CD4-positive, alpha-beta memory T cell (primary cell): ENCODE measurements at regions not wholly inside any gene's neighbourhood (a gene's known extent, or its start where the extent isn't known, plus 50 kb on each side); places are given as distances from the start of the nearest gene placed in this dataset.

Experiments used
- CTCF ChIA-PET: fragments of 350-600 bp; sonication (Branson Sonifier 250); formaldehyde crosslinking; loops from one replicate; lab custom pipeline; 2021; ENCODE audit warnings: inconsistent platforms; ENCODE audit not compliant: partially characterized antibody; lab: Charles Lee
- POLR2A ChIA-PET: fragments of 350-600 bp; sonication (Branson Sonifier 250); formaldehyde crosslinking; loops from one replicate; lab custom pipeline; 2021; ENCODE audit not compliant: partially characterized antibody; lab: Charles Lee
- DNase-seq, 5 donors: peaks; one replicate each; pipeline versions ENCODE4 v3.0.0 to v3.0.0-alpha.2; 2020 to 2022; ENCODE audit warnings: mixed read lengths in 1 of 5
- H3K27ac ChIP-seq: one replicate; pipeline ENCODE4 v1.7.0; 2013; ENCODE audit warnings: low read depth, low read length
- H3K27me3 ChIP-seq: 2 replicates; pipeline ENCODE4 v1.7.0; 2013; ENCODE audit warnings: mild to moderate bottlenecking, low read length, moderate library complexity; ENCODE audit not compliant: insufficient read depth
- H3K36me3 ChIP-seq: 2 replicates; pipeline ENCODE4 v1.7.0; 2013; ENCODE audit warnings: mild to moderate bottlenecking, low read length, moderate library complexity; ENCODE audit not compliant: insufficient read depth
- H3K4me1 ChIP-seq: 2 replicates; pipeline ENCODE4 v1.7.0; 2013; ENCODE audit warnings: mild to moderate bottlenecking, low read length, moderate library complexity; ENCODE audit not compliant: insufficient read depth
- H3K4me3 ChIP-seq, 2 donors: one replicate each; pipeline ENCODE4 v1.7.0; 2013; ENCODE audit warnings: low read length in 2 of 2, mild to moderate bottlenecking in 1 of 2
- H3K9me3 ChIP-seq, 2 donors: one replicate each; pipeline ENCODE4 v1.7.0; 2013; ENCODE audit warnings: low read length in 2 of 2, control low read depth in 1 of 2; ENCODE audit not compliant: control insufficient read depth in 1 of 2
- H3K27ac Mint-ChIP-seq, 7 donors: one replicate each; pipeline ENCODE4 v1.8.0; 2020 to 2021; ENCODE audit warnings: mixed read lengths in 7 of 7, mild to moderate bottlenecking in 6 of 7, inconsistent platforms in 3 of 7, moderate library complexity in 3 of 7
- H3K27me3 Mint-ChIP-seq, 2 donors: one replicate each; pipeline ENCODE4 v1.8.0; 2020 to 2021; ENCODE audit warnings: mixed read lengths in 2 of 2
- H3K36me3 Mint-ChIP-seq, 2 donors: one replicate each; pipeline ENCODE4 v1.8.0; 2020 to 2021; ENCODE audit warnings: mixed read lengths in 2 of 2, inconsistent platforms in 1 of 2, mild to moderate bottlenecking in 1 of 2
- H3K4me1 Mint-ChIP-seq, 4 donors: one replicate each; pipeline ENCODE4 v1.8.0; 2020 to 2021; ENCODE audit warnings: mixed read lengths in 4 of 4, mild to moderate bottlenecking in 1 of 4
- H3K4me3 Mint-ChIP-seq, 8 donors: one replicate each; pipeline ENCODE4 v1.8.0; 2020 to 2021; ENCODE audit warnings: mixed read lengths in 8 of 8, mild to moderate bottlenecking in 7 of 8, moderate library complexity in 6 of 8, inconsistent platforms in 3 of 8
- H3K9me3 Mint-ChIP-seq, 8 donors: one replicate each; pipeline ENCODE4 v1.8.0; 2020 to 2021; ENCODE audit warnings: mixed read lengths in 8 of 8, mild to moderate bottlenecking in 5 of 8, inconsistent platforms in 3 of 8, moderate library complexity in 1 of 8
- intact Hi-C: fragments of 100-400 bp; cut with micrococcal nuclease; formaldehyde crosslinking; loops from one replicate; pipeline ENCODE4 v1.15.1; 2023

DNA sequence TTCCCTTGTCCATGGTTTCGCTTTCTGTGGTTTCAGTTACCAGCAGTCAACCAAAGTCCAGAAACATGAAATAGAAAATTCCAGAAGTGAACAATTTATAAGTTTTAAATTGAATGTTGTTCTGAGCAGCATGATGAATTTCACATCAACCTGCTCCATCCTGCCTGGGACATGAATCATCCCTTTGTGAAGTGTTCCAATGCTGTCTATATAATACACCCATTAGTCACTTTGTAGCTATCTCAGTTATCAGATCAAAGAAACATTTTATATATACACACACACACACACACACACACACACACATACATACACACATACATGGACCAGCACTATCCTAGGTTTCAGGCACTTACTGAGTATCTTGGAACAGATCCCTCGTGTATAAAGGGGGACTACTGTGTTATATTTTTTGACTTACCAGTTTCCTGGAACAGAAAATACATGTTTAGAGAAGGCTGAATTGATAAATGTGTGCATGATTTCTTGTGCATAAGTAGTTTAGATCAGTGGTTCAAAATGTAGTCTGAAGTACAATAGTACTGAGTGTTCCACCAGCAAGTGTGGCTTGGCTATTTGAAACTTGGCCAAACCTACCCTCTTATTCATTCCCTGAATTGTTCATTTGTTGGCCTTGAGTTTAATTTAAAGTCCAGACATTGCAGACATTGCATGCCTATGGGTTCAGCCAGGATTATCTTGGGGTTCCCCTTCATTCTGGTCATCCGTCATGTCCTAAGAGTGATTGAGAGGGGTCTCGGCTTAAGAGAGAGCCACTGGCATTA, 510.0 kb downstream of the GADD45G start:
- Histone ChIP-seq H3K4me3 (no peak overlapping the region), H3K27ac (no peak overlapping the region), H3K27me3 (no peaks in the 10 kb centered on the region), H3K36me3 (no peaks in the 10 kb centered on the region), H3K9me3 (no peaks in the 10 kb centered on the region), H3K4me1 (no peaks in the 10 kb centered on the region)
- H3K4me1 Mint-ChIP-seq: no peaks in the 10 kb centered on the region
- H3K9me3 Mint-ChIP-seq: peaks cover 2 to 4% (median 3%) of the 10 kb centered on the region in 8 donors
- no peak overlapping the region for H3K27ac Mint-ChIP-seq
- CTCF ChIA-PET: no interaction called here
- peaks cover 0 to 6% of the 10 kb centered on the region in 2 donors for H3K27me3 Mint-ChIP-seq
- DNase-seq: no peak
- POLR2A ChIA-PET: no interaction called here
- no peak overlapping the region for H3K4me3 Mint-ChIP-seq
- intact Hi-C loops: no loop called here
- H3K36me3 Mint-ChIP-seq: peaks cover 0 to 3% of the 10 kb centered on the region in 2 donors

GRCh38 chr9:90121762-90122161, 517.0 kb downstream of the GADD45G start:
- H3K27ac Mint-ChIP-seq: no peak overlapping the region
- peaks cover 5 to 6% of the 10 kb centered on the region in 2 donors for H3K27me3 Mint-ChIP-seq
- Histone ChIP-seq H3K9me3 (no peaks in the 10 kb centered on the region), H3K36me3 (no peaks in the 10 kb centered on the region), H3K4me3 (no peak overlapping the region), H3K27ac (no peak overlapping the region), H3K27me3 (no peaks in the 10 kb centered on the region), H3K4me1 (no peaks in the 10 kb centered on the region)
- no peaks in the 10 kb centered on the region for H3K36me3 Mint-ChIP-seq
- no peak overlapping the region for H3K4me3 Mint-ChIP-seq
- no peak for DNase-seq
- CTCF ChIA-PET: interaction anchor here (1.8 kb wide), 1 partner anchor 10 kb away, joined by 6 read pairs; no protein-coding TSS in a partner anchor
- POLR2A ChIA-PET: no interaction called here
- H3K4me1 Mint-ChIP-seq: no peaks in the 10 kb centered on the region
- intact Hi-C loops: no loop called here
- H3K9me3 Mint-ChIP-seq: peaks cover 0 to 17% (median 11%) of the 10 kb centered on the region in 8 donors

GRCh38 chr9:90124961-90125360, 517.7 kb downstream of the DIRAS2 start:
- Mint-ChIP-seq H3K9me3 (peaks cover 0 to 17% (median 11%) of the 10 kb centered on the region in 8 donors), H3K27ac (no peak overlapping the region), H3K4me1 (no peaks in the 10 kb centered on the region), H3K36me3 (no peaks in the 10 kb centered on the region), H3K27me3 (peaks cover 8 to 17% of the 10 kb centered on the region in 2 donors), H3K4me3 (no peak overlapping the region)
- no peaks in the 10 kb centered on the region for H3K36me3 ChIP-seq
- no peak overlapping the region for H3K27ac ChIP-seq
- no peaks in the 10 kb centered on the region for H3K4me1 ChIP-seq
- no peak for DNase-seq
- CTCF ChIA-PET: no interaction called here
- no peaks in the 10 kb centered on the region for H3K9me3 ChIP-seq
- POLR2A ChIA-PET: no interaction called here
- intact Hi-C loops: no loop called here
- H3K4me3 ChIP-seq: no peak overlapping the region
- no peaks in the 10 kb centered on the region for H3K27me3 ChIP-seq

GRCh38 chr9:90127923-90128322, 514.7 kb downstream of the DIRAS2 start:
- H3K36me3 Mint-ChIP-seq: no peaks in the 10 kb centered on the region
- no peak for DNase-seq
- no peak overlapping the region for H3K4me3 Mint-ChIP-seq
- peaks cover 11 to 17% of the 10 kb centered on the region in 2 donors for H3K27me3 Mint-ChIP-seq
- Histone ChIP-seq H3K36me3 (no peaks in the 10 kb centered on the region), H3K4me3 (no peak overlapping the region), H3K4me1 (no peaks in the 10 kb centered on the region), H3K27me3 (no peaks in the 10 kb centered on the region), H3K27ac (no peak overlapping the region), H3K9me3 (no peaks in the 10 kb centered on the region)
- H3K27ac Mint-ChIP-seq: no peak overlapping the region
- intact Hi-C loops: no loop called here
- CTCF ChIA-PET: no interaction called here
- H3K4me1 Mint-ChIP-seq: no peaks in the 10 kb centered on the region
- POLR2A ChIA-PET: no interaction called here
- peaks cover 0 to 16% (median 11%) of the 10 kb centered on the region in 8 donors for H3K9me3 Mint-ChIP-seq

GRCh38 chr9:90128587-90129190, 513.9 kb downstream of the DIRAS2 start:
- Mint-ChIP-seq H3K4me1 (no peaks in the 10 kb centered on the region), H3K9me3 (peaks cover 0 to 8% (median 4%) of the 10 kb centered on the region in 8 donors), H3K36me3 (no peaks in the 10 kb centered on the region), H3K27ac (peak overlapping the region in 1 of 7 donors; percentile 58), H3K27me3 (peaks cover 10 to 17% of the 10 kb centered on the region in 2 donors), H3K4me3 (no peak overlapping the region)
- no peak for DNase-seq
- intact Hi-C loops: no loop called here
- Histone ChIP-seq H3K4me1 (no peaks in the 10 kb centered on the region), H3K27ac (no peak overlapping the region), H3K36me3 (no peaks in the 10 kb centered on the region), H3K9me3 (no peaks in the 10 kb centered on the region), H3K4me3 (no peak overlapping the region), H3K27me3 (no peaks in the 10 kb centered on the region)
- ChIA-PET POLR2A (no interaction called here), CTCF (no interaction called here)

DNA sequence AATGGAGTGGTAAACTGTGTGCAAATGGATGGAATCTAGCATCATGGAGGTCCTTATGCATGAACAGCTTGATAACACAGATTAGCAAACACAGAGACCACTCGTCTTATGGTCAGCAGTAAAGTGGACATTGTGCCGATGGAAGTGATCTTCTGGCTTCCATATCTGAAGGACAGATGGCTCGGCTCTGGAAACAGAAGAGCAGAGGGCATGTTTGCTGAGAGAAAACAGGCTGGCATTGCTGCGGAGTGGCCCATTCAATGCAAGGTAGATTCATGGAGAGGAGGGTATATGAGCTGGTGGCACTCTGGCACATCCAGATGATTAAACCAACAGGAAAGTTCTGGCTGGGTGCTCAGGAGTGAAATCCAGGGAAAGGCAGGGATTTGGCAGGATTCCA, 513.2 kb downstream of the DIRAS2 start:
- Histone ChIP-seq H3K4me1 (no peaks in the 10 kb centered on the region), H3K4me3 (no peak overlapping the region), H3K36me3 (no peaks in the 10 kb centered on the region), H3K27me3 (no peaks in the 10 kb centered on the region), H3K9me3 (no peaks in the 10 kb centered on the region), H3K27ac (no peak overlapping the region)
- POLR2A ChIA-PET: no interaction called here
- CTCF ChIA-PET: no interaction called here
- no peak overlapping the region for H3K27ac Mint-ChIP-seq
- DNase-seq: no peak
- H3K4me1 Mint-ChIP-seq: no peaks in the 10 kb centered on the region
- H3K4me3 Mint-ChIP-seq: no peak overlapping the region
- intact Hi-C loops: no loop called here
- H3K9me3 Mint-ChIP-seq: peaks cover 0 to 4% (median 0%) of the 10 kb centered on the region in 8 donors
- peaks cover 11 to 16% of the 10 kb centered on the region in 2 donors for H3K27me3 Mint-ChIP-seq
- H3K36me3 Mint-ChIP-seq: no peaks in the 10 kb centered on the region

DNA sequence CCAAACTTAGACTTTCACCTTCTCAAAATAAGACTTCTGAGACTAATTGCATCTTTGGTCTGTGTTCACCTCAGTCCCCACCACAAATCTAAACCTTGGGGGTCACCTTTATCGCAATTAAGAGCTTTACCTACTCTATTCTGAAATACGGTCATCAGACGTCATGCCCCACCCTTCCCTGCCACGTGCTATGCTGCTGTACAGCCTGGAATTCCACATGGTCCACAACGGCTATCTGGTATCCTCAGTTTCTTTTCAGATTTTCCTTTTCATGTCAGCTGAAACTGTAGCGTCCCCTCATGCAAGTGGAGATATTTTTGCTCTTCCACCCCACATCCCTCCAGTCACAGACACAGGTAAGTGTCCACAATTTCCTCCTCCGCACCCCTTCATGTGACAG, 511.1 kb downstream of the DIRAS2 start:
- Mint-ChIP-seq H3K4me1 (no peaks in the 10 kb centered on the region), H3K27ac (no peak overlapping the region), H3K27me3 (peaks cover 9 to 13% of the 10 kb centered on the region in 2 donors), H3K4me3 (no peak overlapping the region), H3K36me3 (no peaks in the 10 kb centered on the region), H3K9me3 (no peaks in the 10 kb centered on the region)
- Histone ChIP-seq H3K4me1 (no peaks in the 10 kb centered on the region), H3K27me3 (peaks cover 4% of the 10 kb centered on the region), H3K9me3 (no peaks in the 10 kb centered on the region), H3K27ac (no peak overlapping the region), H3K4me3 (no peak overlapping the region), H3K36me3 (no peaks in the 10 kb centered on the region)
- DNase-seq: no peak
- intact Hi-C loops: no loop called here
- ChIA-PET POLR2A (no interaction called here), CTCF (interaction anchor here (0.7 to 1.2 kb wide), 3 partner anchors 11 to 529 kb away, joined by 3 to 9 read pairs (median 3); no protein-coding TSS in a partner anchor)
